Liver (tissue), 7 donors: ENCODE measurements at regions not wholly inside any gene's neighbourhood (a gene's known extent, or its start where the extent isn't known, plus 50 kb on each side); places are given as distances from the start of the nearest gene placed in this dataset.
"Not testable (repeated sequence)": the region's sequence is repeated elsewhere in the genome, so short reads cannot be mapped to it uniquely, and the experiment has no call there.

ENCODE experiments used
- DNase-seq: peaks from one replicate; pipeline ENCODE4 v3.0.0-alpha.2; 2017; ENCODE audit warnings: low spot score
- H3K27ac ChIP-seq, 2 donors: one replicate each; pipeline ENCODE4 v1.7.0; 2013; ENCODE audit warnings: inconsistent platforms in 2 of 2, low read length in 2 of 2, control low read depth in 1 of 2, low read depth in 1 of 2, mild to moderate bottlenecking in 1 of 2
- H3K27me3 ChIP-seq, 4 donors: one replicate each; pipeline versions ENCODE4 v1.6.1 to v1.7.0; 2013; ENCODE audit warnings: low read length in 3 of 4, inconsistent platforms in 1 of 4, mild to moderate bottlenecking in 1 of 4, moderate library complexity in 1 of 4; ENCODE audit not compliant: control insufficient read depth in 4 of 4, insufficient read depth in 4 of 4
- H3K36me3 ChIP-seq, 4 donors: one replicate each; pipeline versions ENCODE4 v1.6.1 to v1.7.0; 2013; ENCODE audit warnings: low read length in 3 of 4, mild to moderate bottlenecking in 3 of 4, low read depth in 1 of 4, moderate library complexity in 1 of 4; ENCODE audit not compliant: control insufficient read depth in 4 of 4, insufficient read depth in 3 of 4
- H3K4me1 ChIP-seq, 4 donors: one replicate each; pipeline versions ENCODE4 v1.6.1 to v1.7.0; 2013; ENCODE audit warnings: low read length in 3 of 4, mild to moderate bottlenecking in 3 of 4, moderate library complexity in 1 of 4; ENCODE audit not compliant: control insufficient read depth in 4 of 4, insufficient read depth in 4 of 4
- H3K4me3 ChIP-seq, 3 donors: one replicate each; pipeline versions ENCODE4 v1.6.1 to v1.7.0; 2013; ENCODE audit warnings: low read length in 3 of 3, control low read depth in 1 of 3, low read depth in 1 of 3, mild to moderate bottlenecking in 1 of 3
- H3K9ac ChIP-seq, 2 donors: one replicate each; pipeline ENCODE4 v1.7.0; 2013; ENCODE audit warnings: low read length in 2 of 2, mild to moderate bottlenecking in 2 of 2, moderate library complexity in 2 of 2, control low read depth in 1 of 2, low read depth in 1 of 2
- H3K9me3 ChIP-seq, 4 donors: one replicate each; pipeline versions ENCODE4 v1.6.1 to v1.7.0; 2013; ENCODE audit warnings: low read length in 3 of 4; ENCODE audit not compliant: control insufficient read depth in 4 of 4
- EGR1 ChIP-seq, 2 donors: IDR thresholded peaks; 2 replicates each; pipeline ENCODE4 v1.6.1; 2016 to 2018; ENCODE audit warnings: antibody characterized with exemption in 2 of 2, low read depth in 2 of 2
- FOXA1 ChIP-seq: IDR thresholded peaks from 2 replicates; pipeline ENCODE4 v1.6.1; 2016; ENCODE audit warnings: antibody characterized with exemption
- FOXA2 ChIP-seq: IDR thresholded peaks from 2 replicates; pipeline ENCODE4 v1.6.1; 2016; ENCODE audit warnings: antibody characterized with exemption
- HNF4A ChIP-seq, 2 donors: conservative IDR thresholded peaks; 2 replicates each; pipeline ENCODE4 v1.6.1; 2016; ENCODE audit warnings: antibody characterized with exemption in 2 of 2, mild to moderate bottlenecking in 2 of 2
- HNF4G ChIP-seq: IDR thresholded peaks from 2 replicates; pipeline ENCODE4 v1.6.1; 2016; ENCODE audit warnings: antibody characterized with exemption
- JUND ChIP-seq, 2 donors: IDR thresholded peaks; 2 replicates each; pipeline ENCODE4 v1.6.1; 2016; ENCODE audit warnings: antibody characterized with exemption in 2 of 2
- NR2F2 ChIP-seq: IDR thresholded peaks from 2 replicates; pipeline ENCODE4 v1.6.1; 2016; ENCODE audit warnings: antibody characterized with exemption
- RAD21 ChIP-seq, 2 donors: IDR thresholded peaks; 2 replicates each; pipeline ENCODE4 v1.6.1; 2016; ENCODE audit warnings: antibody characterized with exemption in 2 of 2, mild to moderate bottlenecking in 2 of 2
- SP1 ChIP-seq: IDR thresholded peaks from 2 replicates; pipeline ENCODE4 v1.6.1; 2018; ENCODE audit warnings: antibody characterized with exemption, mild to moderate bottlenecking
- YY1 ChIP-seq: IDR thresholded peaks from 2 replicates; pipeline ENCODE4 v1.6.1; 2016; ENCODE audit warnings: antibody characterized with exemption, mild to moderate bottlenecking
- WGBS: extraction: QIAGEN DNeasy Blood & Tissue Kit; methylation state at CpG from one replicate; pipeline ENCODE4 v1.1.7; 2013; 5-methylcytosine and 5-hydroxymethylcytosine counted together
- TF ChIP-seq, protein P1 (sequence below): IDR thresholded peaks from 2 replicates; pipeline ENCODE4 v1.6.1; 2016; ENCODE audit warnings: antibody characterized with exemption, mild to moderate bottlenecking
- TF ChIP-seq, protein P2 (sequence below): IDR thresholded peaks from 2 replicates; pipeline ENCODE4 v1.6.1; 2016; ENCODE audit warnings: antibody characterized with exemption
- TF ChIP-seq, protein P3 (sequence below): IDR thresholded peaks from 2 replicates; pipeline ENCODE4 v1.6.1; 2016; ENCODE audit warnings: antibody characterized with exemption
- TF ChIP-seq, protein P4 (sequence below): IDR thresholded peaks from 2 replicates; pipeline ENCODE4 v1.6.1; 2016; ENCODE audit warnings: antibody characterized with exemption
- donor health status: healthy.
- donor health status: healthy.
- donor health status: healthy.
- donor health status: healthy.

DNA sequence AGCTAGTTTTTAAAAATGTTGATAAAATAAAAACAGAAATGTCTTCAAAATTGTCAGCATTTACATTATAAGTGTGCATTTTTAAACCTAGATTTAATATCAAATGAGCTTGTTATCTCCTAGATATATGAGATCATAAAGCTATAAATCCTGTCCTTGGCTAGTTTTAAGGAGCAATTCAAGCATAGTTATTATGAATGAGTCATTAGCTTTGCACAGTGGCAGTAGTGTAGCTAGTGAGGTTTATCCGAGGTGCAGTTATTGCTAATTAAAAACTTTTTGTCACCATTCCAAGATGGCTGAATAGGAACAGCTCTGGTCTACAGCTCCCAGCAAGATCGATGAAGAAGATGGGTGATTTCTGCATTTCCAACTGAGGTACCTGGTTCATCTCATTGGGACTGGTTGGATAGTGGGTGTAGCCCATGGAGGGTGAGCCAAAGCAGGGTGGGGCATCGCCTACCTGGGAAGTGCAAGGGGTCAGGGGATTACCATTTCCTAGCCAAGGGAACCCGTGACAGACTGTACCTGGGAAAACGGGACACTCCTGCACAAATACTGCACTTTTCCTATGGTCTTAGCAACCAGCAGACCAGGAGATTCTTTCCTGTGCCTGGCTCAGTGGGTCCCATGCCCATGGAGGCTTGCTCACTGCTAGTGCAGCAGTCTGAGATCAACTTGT lies 108.8 kb upstream of the SYNCRIP start (continued):
- no peak for TF ChIP-seq RAD21 (IDR thresholded peaks at IDR 0.05)
- no peak for TF ChIP-seq FOXA1

DNA sequence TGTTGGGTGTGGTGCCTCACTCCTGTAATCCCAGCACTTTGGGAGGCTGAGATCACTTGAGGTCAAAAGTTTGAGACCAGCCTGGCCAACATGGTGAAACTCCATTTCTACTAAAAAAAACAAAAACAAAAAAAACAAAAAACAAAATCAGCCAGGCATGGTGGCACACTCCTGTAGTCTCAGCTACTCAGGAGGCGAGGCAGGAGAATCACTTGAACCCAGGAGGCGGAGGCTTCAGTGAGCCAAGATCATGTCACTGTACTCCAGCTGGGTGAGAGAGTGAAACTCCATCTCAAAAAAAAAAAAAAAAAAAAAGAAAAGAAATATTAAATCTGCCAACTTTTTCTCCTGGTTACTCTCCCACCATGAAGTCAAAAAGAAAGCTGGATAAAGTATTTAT lies 107.5 kb upstream of the SYNCRIP start:
- not testable (repeated sequence) for H3K27me3 ChIP-seq, H3K4me3 ChIP-seq, H3K9me3 ChIP-seq, H3K9ac ChIP-seq, DNase-seq, H3K4me1 ChIP-seq, H3K36me3 ChIP-seq, H3K27ac ChIP-seq
- 94% methylated on average over 2 of the region's 2 CpGs for WGBS

DNA sequence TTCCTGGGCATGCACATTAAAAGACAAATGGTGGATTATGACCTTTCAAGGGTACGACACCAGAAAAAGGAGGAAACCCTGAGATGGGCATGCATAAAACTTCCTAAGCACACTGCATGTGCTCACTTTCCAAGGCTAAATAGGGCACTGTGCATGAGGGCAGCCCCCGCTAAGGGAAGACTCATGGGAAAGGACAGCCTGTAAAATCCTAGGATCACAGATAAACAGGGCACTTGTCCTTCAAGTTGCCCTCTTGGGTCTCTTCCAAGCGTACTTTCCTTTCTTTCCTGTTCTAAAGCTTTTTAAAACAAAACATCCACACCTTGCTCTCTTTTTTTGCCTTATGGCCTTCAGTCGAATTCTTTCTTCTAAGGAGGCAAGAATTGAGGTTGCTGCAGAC lies 106.5 kb upstream of the SYNCRIP start:
- H3K9me3 ChIP-seq, result no peaks in the 10 kb centered on the region
- no peaks in the 10 kb centered on the region for H3K36me3 ChIP-seq
- H3K27ac ChIP-seq, result no peak overlapping the region
- no peak overlapping the region for H3K4me3 ChIP-seq
- H3K9ac ChIP-seq, result no peak overlapping the region
- 88% methylated on average over 4 of the region's 4 CpGs for WGBS
- DNase-seq, result no peak
- H3K4me1 ChIP-seq, result peaks cover 0 to 3% (median 0%) of the 10 kb centered on the region in 4 donors
- TF ChIP-seq HNF4G (no peak), YY1 (no peak), RAD21 (IDR thresholded peaks at IDR 0.05) (no peak), HNF4A (conservative IDR thresholded peaks at IDR 0.05) (no peak), EGR1 (IDR thresholded peaks at IDR 0.05; ENCODE audit: low read depth in 2 of 2) (no peak), NR2F2 (no peak), JUND (IDR thresholded peaks at IDR 0.05) (no peak), FOXA2 (no peak), SP1 (no peak), FOXA1 (no peak)
- TF ChIP-seq, protein P1, sequence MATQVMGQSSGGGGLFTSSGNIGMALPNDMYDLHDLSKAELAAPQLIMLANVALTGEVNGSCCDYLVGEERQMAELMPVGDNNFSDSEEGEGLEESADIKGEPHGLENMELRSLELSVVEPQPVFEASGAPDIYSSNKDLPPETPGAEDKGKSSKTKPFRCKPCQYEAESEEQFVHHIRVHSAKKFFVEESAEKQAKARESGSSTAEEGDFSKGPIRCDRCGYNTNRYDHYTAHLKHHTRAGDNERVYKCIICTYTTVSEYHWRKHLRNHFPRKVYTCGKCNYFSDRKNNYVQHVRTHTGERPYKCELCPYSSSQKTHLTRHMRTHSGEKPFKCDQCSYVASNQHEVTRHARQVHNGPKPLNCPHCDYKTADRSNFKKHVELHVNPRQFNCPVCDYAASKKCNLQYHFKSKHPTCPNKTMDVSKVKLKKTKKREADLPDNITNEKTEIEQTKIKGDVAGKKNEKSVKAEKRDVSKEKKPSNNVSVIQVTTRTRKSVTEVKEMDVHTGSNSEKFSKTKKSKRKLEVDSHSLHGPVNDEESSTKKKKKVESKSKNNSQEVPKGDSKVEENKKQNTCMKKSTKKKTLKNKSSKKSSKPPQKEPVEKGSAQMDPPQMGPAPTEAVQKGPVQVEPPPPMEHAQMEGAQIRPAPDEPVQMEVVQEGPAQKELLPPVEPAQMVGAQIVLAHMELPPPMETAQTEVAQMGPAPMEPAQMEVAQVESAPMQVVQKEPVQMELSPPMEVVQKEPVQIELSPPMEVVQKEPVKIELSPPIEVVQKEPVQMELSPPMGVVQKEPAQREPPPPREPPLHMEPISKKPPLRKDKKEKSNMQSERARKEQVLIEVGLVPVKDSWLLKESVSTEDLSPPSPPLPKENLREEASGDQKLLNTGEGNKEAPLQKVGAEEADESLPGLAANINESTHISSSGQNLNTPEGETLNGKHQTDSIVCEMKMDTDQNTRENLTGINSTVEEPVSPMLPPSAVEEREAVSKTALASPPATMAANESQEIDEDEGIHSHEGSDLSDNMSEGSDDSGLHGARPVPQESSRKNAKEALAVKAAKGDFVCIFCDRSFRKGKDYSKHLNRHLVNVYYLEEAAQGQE, result no peak
- TF ChIP-seq, protein P2, sequence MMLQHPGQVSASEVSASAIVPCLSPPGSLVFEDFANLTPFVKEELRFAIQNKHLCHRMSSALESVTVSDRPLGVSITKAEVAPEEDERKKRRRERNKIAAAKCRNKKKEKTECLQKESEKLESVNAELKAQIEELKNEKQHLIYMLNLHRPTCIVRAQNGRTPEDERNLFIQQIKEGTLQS, result no peak
- TF ChIP-seq, protein P3, sequence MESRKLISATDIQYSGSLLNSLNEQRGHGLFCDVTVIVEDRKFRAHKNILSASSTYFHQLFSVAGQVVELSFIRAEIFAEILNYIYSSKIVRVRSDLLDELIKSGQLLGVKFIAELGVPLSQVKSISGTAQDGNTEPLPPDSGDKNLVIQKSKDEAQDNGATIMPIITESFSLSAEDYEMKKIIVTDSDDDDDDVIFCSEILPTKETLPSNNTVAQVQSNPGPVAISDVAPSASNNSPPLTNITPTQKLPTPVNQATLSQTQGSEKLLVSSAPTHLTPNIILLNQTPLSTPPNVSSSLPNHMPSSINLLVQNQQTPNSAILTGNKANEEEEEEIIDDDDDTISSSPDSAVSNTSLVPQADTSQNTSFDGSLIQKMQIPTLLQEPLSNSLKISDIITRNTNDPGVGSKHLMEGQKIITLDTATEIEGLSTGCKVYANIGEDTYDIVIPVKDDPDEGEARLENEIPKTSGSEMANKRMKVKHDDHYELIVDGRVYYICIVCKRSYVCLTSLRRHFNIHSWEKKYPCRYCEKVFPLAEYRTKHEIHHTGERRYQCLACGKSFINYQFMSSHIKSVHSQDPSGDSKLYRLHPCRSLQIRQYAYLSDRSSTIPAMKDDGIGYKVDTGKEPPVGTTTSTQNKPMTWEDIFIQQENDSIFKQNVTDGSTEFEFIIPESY, result no peak
- TF ChIP-seq, protein P4, sequence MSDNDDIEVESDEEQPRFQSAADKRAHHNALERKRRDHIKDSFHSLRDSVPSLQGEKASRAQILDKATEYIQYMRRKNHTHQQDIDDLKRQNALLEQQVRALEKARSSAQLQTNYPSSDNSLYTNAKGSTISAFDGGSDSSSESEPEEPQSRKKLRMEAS, result no peak
- H3K27me3 ChIP-seq, result no peaks in the 10 kb centered on the region
